ENCODE measurements at regions not wholly inside any gene's neighbourhood (a gene's known extent, or its start where the extent isn't known, plus 50 kb on each side); places are given as distances from the start of the nearest gene placed in this dataset.

GRCh38 chr12:91766454-91766853 is 379.2 kb downstream of the BTG1 start:
- in situ Hi-C loops (cut with MboI; ENCODE audit: low sequenced_read_pairs, unreplicated experiment) = no loop called here
- DNase-seq (ENCODE audit: low spot score) = no peak
- TF ChIP-seq, protein P1, sequence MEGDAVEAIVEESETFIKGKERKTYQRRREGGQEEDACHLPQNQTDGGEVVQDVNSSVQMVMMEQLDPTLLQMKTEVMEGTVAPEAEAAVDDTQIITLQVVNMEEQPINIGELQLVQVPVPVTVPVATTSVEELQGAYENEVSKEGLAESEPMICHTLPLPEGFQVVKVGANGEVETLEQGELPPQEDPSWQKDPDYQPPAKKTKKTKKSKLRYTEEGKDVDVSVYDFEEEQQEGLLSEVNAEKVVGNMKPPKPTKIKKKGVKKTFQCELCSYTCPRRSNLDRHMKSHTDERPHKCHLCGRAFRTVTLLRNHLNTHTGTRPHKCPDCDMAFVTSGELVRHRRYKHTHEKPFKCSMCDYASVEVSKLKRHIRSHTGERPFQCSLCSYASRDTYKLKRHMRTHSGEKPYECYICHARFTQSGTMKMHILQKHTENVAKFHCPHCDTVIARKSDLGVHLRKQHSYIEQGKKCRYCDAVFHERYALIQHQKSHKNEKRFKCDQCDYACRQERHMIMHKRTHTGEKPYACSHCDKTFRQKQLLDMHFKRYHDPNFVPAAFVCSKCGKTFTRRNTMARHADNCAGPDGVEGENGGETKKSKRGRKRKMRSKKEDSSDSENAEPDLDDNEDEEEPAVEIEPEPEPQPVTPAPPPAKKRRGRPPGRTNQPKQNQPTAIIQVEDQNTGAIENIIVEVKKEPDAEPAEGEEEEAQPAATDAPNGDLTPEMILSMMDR (IDR thresholded peaks at IDR 0.05; ENCODE audit: borderline replicate concordance, control extremely low read depth, extremely low read depth, insufficient read depth, missing control alignments) = no peak

DNA sequence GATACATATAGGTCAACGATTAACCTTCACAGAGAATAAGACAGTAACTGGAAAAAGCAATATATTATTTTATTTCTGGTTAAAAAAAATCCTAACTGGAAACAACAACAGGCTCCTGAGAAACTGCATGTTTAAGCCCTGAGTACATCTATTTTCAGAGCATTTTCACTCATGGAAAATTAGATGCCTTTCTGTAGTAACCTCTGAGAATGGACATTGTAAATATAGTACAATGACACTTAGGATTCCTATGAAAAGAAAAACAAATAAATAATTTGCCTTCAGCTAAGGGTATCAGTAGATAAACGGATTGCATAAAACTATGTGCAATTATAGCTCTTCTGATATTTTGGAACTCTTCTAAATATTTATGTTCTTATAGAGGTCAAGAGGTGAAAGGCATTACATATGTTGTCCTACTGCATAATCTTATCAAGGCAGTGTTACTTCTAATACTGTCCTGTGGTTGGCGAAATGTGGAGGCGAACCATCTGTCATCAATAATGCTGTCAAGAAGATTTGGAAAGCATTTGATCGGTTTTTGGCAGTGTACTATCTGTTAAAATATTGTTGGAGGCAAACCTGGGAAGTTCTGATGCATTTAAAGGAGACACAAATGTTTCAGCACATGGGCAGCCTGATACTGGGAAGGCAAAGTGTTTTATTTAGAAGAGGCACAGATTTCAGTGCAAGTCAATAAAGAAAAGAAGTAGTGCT is 381.8 kb downstream of the BTG1 start:
- no peak for DNase-seq (ENCODE audit: low spot score)
- in situ Hi-C loops (cut with MboI; ENCODE audit: low sequenced_read_pairs, unreplicated experiment) = no loop called here
- TF ChIP-seq, protein P1 (IDR thresholded peaks at IDR 0.05; ENCODE audit: borderline replicate concordance, control extremely low read depth, extremely low read depth, insufficient read depth, missing control alignments) = no peak

- TF ChIP-seq, protein P1 (IDR thresholded peaks at IDR 0.05; ENCODE audit: borderline replicate concordance, control extremely low read depth, extremely low read depth, insufficient read depth, missing control alignments) = no peak
- in situ Hi-C loops (cut with MboI; ENCODE audit: low sequenced_read_pairs, unreplicated experiment) = no loop called here
- DNase-seq (ENCODE audit: low spot score) = no peak
These were observed 392.0 kb downstream of the BTG1 start for GRCh38 chr12:91753649-91754048.

DNA sequence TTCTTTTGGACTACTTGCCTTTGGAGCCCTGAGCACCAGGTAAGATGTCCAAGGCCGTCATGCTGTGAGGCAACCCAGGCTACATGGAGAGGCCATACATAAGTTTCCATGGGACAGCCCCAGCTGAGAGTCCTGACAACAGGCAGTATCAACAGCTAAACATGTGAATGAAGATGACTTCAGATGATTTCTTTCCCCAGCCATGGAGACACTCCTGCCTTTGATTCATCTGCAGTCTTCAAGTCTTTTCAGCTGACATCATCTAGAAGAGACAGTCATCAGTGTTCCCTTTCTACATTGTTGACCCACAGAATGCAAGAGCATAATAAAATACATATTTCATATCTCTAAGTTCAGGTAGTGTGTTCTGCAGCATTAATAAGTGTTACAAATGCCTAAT is 398.7 kb downstream of the BTG1 start:
- in situ Hi-C loops (cut with MboI; ENCODE audit: low sequenced_read_pairs, unreplicated experiment) = no loop called here
- DNase-seq (ENCODE audit: low spot score) = no peak
- TF ChIP-seq, protein P1 (IDR thresholded peaks at IDR 0.05; ENCODE audit: borderline replicate concordance, control extremely low read depth, extremely low read depth, insufficient read depth, missing control alignments) = no peak

- TF ChIP-seq, protein P1 (IDR thresholded peaks at IDR 0.05; ENCODE audit: borderline replicate concordance, control extremely low read depth, extremely low read depth, insufficient read depth, missing control alignments) = no peak
- no peak for DNase-seq (ENCODE audit: low spot score)
- in situ Hi-C loops (cut with MboI; ENCODE audit: low sequenced_read_pairs, unreplicated experiment) = no loop called here
These were observed 401.0 kb downstream of the BTG1 start for GRCh38 chr12:91744597-91744996.

DNA sequence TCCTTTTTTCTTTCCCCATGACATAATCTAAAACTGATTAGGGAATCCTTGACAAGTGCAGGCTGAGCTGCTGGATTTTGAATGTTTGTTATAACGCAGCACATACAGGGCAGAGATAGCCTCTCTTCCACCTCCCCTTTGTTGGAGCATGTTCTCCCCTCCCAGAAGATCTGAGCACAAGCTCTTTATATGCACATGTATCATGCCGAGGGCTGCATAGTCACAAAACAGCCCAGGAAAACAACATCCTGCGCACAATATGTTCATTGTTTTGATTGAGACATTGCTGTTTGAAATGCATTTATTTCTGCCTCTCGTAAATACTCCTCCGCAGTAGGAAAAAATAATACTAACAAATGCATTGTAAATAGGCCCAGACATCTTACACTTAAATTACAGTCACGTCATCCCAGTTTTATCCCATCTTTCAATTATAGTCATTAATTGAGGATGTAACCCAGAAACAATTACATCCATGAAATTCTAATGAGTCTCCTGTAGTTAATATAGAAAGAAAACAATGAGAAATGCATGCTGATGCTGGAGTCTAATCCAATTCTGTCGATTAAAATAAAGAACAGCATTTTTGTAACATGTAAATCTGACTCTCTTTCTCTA is 401.8 kb downstream of the BTG1 start:
- DNase-seq (ENCODE audit: low spot score) = no peak
- in situ Hi-C loops (cut with MboI; ENCODE audit: low sequenced_read_pairs, unreplicated experiment) = no loop called here
- TF ChIP-seq, protein P1 (IDR thresholded peaks at IDR 0.05; ENCODE audit: borderline replicate concordance, control extremely low read depth, extremely low read depth, insufficient read depth, missing control alignments) = no peak

Data from GM13976 (cell line).